HG02798 (cell line): ENCODE measurements at regions not wholly inside any gene's neighbourhood (a gene's known extent, or its start where the extent isn't known, plus 50 kb on each side); places are given as distances from the start of the nearest gene placed in this dataset.
"Not testable (repeated sequence)": the region's sequence is repeated elsewhere in the genome, so short reads cannot be mapped to it uniquely, and the experiment has no call there.

Experiments
- ATAC-seq: cut with Tn5 transposase; IDR thresholded peaks from one replicate; pipeline ENCODE4 v1.9.1; 2021; ENCODE audit warnings: mild to moderate bottlenecking; ENCODE audit not compliant: unreplicated experiment, poor library complexity

GRCh38 chr1:192517716-192518355 lies 57.7 kb upstream of the RGS1 start:
- not testable (repeated sequence) for ATAC-seq

DNA sequence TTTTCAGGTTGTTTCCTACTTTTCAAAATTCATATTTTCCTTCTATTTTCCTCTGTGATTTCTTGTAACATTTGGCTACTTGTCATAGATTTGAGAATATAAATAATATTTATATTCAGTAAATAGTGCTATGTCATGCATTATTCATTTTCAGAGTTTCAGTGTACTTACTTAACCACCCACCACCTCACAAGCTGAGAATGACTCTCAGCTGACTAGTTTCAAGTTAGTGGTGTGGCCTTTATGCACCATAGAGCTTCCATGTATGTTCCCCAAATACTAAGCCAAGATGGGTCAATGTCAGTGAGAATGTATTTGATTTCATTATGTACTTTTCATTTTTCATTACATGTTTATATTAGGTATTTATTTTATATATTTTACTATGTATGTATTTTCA lies 56.9 kb upstream of the RGS1 start:
- peak; percentile 45 for ATAC-seq

DNA sequence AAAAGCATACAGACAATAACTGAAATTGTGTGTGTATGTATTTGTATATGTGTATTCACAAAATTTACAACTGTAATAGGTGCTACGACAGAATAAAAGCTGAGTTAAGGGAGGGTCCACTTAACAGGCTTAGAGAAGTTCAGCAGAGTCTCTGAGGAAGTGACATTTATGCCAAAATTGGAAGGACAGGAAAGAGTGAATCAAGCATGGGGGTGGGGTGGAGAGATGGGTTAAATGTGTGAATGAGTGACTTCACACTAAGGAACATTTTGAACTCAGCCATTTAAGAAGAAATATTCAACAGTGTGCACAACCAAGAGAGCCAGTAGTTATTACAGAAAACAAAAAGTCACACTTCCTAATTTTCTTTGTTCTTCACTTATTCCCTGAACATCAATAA lies 53.8 kb upstream of the RGS1 start:
- no peak for ATAC-seq

DNA sequence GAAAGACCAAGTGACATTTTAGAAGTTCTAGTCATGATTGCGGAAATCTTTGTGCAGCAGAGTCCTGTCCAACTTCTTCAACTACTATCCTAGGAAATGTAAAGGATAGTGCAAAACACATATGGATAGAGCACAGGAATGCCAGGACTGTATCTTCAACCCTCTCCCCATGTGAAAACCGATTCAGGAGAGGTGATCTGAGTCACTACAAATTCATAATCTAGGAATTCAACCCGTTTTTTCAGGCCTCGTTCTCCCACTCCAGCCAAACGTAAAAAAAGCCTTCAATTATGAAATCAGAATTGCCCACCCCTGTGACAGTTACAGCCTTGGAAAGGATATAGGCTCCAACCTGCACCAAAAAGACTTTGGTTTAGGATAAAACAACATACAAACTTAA lies 52.9 kb upstream of the RGS1 start:
- no peak for ATAC-seq

DNA sequence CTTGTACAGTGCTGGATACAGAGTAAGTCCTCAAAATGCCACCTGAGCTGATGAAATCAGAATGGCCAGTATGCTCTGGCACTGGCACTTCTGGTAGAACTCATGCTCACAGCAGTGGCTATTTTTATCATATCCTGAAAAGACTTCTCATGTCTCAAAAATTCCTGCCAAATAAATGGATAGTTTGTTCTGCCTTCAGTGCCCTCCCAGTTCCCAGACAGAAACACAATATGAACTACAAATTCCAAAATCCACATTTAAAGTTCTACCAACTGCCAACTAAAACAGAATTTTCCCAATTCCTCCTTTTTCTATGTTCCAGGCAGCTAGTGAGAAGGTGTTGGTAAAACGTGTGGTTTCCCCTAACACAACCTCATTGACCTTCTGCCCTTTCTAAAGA lies 51.4 kb upstream of the RGS1 start:
- ATAC-seq: no peak
